ENCODE measurements at regions not wholly inside any gene's neighbourhood (a gene's known extent, or its start where the extent isn't known, plus 50 kb on each side); places are given as distances from the start of the nearest gene placed in this dataset.

DNA sequence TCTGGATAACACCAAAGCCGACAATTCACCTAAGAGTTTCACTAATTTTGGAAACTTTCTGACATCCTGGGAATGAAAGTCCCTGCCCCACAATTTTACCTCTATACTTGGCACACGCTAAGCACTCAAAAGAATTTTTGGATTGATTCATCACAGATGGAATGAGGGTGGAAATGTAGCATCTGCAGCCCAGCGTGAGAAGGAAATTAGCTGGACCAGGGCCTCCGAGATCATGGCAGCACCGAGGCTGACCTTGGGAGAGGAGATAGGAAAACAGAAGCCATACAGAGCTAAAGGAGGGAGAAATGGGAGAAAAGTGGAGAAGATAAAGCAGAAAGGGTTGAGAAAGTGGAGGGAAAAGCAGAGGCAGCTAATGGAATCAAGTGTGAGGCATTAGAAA is 606.6 kb upstream of the DPP6 start:
- ChIA-PET CTCF (ENCODE audit: unreplicated experiment) (no interaction called here), POLR2A (no interaction called here)
- no peak overlapping the region for H2AFZ ChIP-seq (ENCODE audit: low read length)
- BruUV-seq (replicated peaks): no TSS peak
- no peak overlapping the region for H3K4me3 ChIP-seq (ENCODE audit: low read depth, low read length, poor library complexity, severe bottlenecking)
- no peak for DNase-seq (ENCODE audit: low spot score)
- H3K4me2 ChIP-seq (ENCODE audit: low read length): no peak overlapping the region
- H3K27ac ChIP-seq (ENCODE audit: low read depth, low read length, poor library complexity, severe bottlenecking): no peak overlapping the region
- no peaks in the 10 kb centered on the region for H3K9me3 ChIP-seq (ENCODE audit: low read length)
- intact Hi-C loops (cut with micrococcal nuclease; ENCODE audit: unreplicated experiment): no loop called here
- no peaks in the 10 kb centered on the region for H4K20me1 ChIP-seq (ENCODE audit: insufficient read depth, low read length)
- TF ChIP-seq CTCF (conservative IDR thresholded peaks at IDR 0.05; ENCODE audit: low read length) (no peak), EZH2phosphoT487 (IDR thresholded peaks at IDR 0.05; ENCODE audit: borderline replicate concordance, low read depth, low read length) (no peak)
- H3K79me2 ChIP-seq (ENCODE audit: insufficient read depth, low read depth, low read length): no peaks in the 10 kb centered on the region
- H3K9me2 ChIP-seq (ENCODE audit: insufficient read depth, low read length): no peaks in the 10 kb centered on the region
- H3K36me3 ChIP-seq (ENCODE audit: insufficient read depth, low read length): no peaks in the 10 kb centered on the region
- H3K4me1 ChIP-seq (ENCODE audit: insufficient read depth, low read length, poor library complexity, severe bottlenecking): no peaks in the 10 kb centered on the region

DNA sequence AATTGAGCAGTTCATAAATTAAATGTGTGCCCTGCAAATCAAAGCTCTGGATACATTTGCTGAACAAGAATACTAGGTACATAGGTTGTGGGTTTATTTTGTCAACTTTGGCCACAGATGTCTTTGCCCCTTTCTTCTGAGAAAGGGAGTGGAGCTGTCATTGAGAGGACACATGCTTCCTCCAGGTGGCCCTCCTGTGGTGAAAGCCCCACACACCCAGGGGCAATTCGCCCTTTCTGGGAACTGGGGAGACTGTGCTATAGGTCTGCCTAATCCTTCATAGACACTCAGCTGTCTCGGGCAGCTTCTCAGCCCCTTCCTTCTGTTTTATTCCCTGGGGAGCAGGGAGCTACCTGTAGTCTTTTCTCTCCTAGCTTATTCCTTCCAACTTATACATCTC is 605.7 kb upstream of the DPP6 start:
- TF ChIP-seq EZH2phosphoT487 (IDR thresholded peaks at IDR 0.05; ENCODE audit: borderline replicate concordance, low read depth, low read length) (no peak), CTCF (conservative IDR thresholded peaks at IDR 0.05; ENCODE audit: low read length) (no peak)
- Histone ChIP-seq H3K27ac (ENCODE audit: low read depth, low read length, poor library complexity, severe bottlenecking) (no peak overlapping the region), H3K4me3 (ENCODE audit: low read depth, low read length, poor library complexity, severe bottlenecking) (no peak overlapping the region), H3K4me1 (ENCODE audit: insufficient read depth, low read length, poor library complexity, severe bottlenecking) (no peaks in the 10 kb centered on the region), H3K36me3 (ENCODE audit: insufficient read depth, low read length) (no peaks in the 10 kb centered on the region), H2AFZ (ENCODE audit: low read length) (no peak overlapping the region), H3K79me2 (ENCODE audit: insufficient read depth, low read depth, low read length) (no peaks in the 10 kb centered on the region), H3K9me2 (ENCODE audit: insufficient read depth, low read length) (no peaks in the 10 kb centered on the region), H4K20me1 (ENCODE audit: insufficient read depth, low read length) (no peaks in the 10 kb centered on the region), H3K4me2 (ENCODE audit: low read length) (no peak overlapping the region), H3K9me3 (ENCODE audit: low read length) (no peaks in the 10 kb centered on the region)
- no peak for DNase-seq (ENCODE audit: low spot score)
- no TSS peak for BruUV-seq (replicated peaks)
- intact Hi-C loops (cut with micrococcal nuclease; ENCODE audit: unreplicated experiment): no loop called here
- ChIA-PET CTCF (ENCODE audit: unreplicated experiment) (no interaction called here), POLR2A (no interaction called here)

GRCh38 chr7:153447011-153447410 is 605.2 kb upstream of the DPP6 start:
- no TSS peak for BruUV-seq (replicated peaks)
- Histone ChIP-seq H3K79me2 (ENCODE audit: insufficient read depth, low read depth, low read length) (no peaks in the 10 kb centered on the region), H3K9me3 (ENCODE audit: low read length) (no peaks in the 10 kb centered on the region)

More at GRCh38 chr7:153447011-153447410, 605.2 kb upstream of the DPP6 start:
- Histone ChIP-seq H4K20me1 (ENCODE audit: insufficient read depth, low read length) (no peaks in the 10 kb centered on the region), H2AFZ (ENCODE audit: low read length) (no peak overlapping the region), H3K4me2 (ENCODE audit: low read length) (no peak overlapping the region), H3K4me3 (ENCODE audit: low read depth, low read length, poor library complexity, severe bottlenecking) (no peak overlapping the region), H3K9me2 (ENCODE audit: insufficient read depth, low read length) (no peaks in the 10 kb centered on the region), H3K36me3 (ENCODE audit: insufficient read depth, low read length) (no peaks in the 10 kb centered on the region), H3K27ac (ENCODE audit: low read depth, low read length, poor library complexity, severe bottlenecking) (no peak overlapping the region), H3K4me1 (ENCODE audit: insufficient read depth, low read length, poor library complexity, severe bottlenecking) (no peaks in the 10 kb centered on the region)
- TF ChIP-seq CTCF (conservative IDR thresholded peaks at IDR 0.05; ENCODE audit: low read length): no peak
- TF ChIP-seq EZH2phosphoT487 (IDR thresholded peaks at IDR 0.05; ENCODE audit: borderline replicate concordance, low read depth, low read length): no peak
- no peak for DNase-seq (ENCODE audit: low spot score)
- POLR2A ChIA-PET: no interaction called here
- CTCF ChIA-PET (ENCODE audit: unreplicated experiment): no interaction called here
- intact Hi-C loops (cut with micrococcal nuclease; ENCODE audit: unreplicated experiment): no loop called here
